HG03457 (cell line): ENCODE measurements at regions not wholly inside any gene's neighbourhood (a gene's known extent, or its start where the extent isn't known, plus 50 kb on each side); places are given as distances from the start of the nearest gene placed in this dataset.
"Not testable (repeated sequence)": the region's sequence is repeated elsewhere in the genome, so short reads cannot be mapped to it uniquely, and the experiment has no call there.

Source experiments
- ATAC-seq: cut with Tn5 transposase; IDR thresholded peaks from one replicate; pipeline ENCODE4 v1.9.1; 2021; ENCODE audit warnings: moderate number of reproducible peaks; ENCODE audit not compliant: unreplicated experiment

DNA sequence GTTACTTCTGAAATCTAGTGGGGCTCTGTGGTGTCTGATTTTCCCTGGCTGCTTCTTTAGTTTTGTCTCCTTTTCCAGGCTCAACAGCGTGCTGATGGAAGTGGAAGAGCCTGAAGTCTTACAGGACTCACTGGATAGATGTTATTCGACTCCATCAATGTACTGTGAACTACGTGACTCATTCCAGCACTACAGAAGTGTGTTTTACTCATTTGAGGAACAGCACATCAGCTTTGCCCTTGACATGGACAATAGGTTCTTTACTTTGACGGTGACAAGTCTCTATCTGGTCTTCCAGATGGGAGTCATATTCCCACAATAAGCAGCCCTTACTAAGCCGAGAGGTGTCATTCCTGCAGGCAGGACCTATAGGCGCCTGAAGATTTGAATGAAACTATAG, 51.1 kb downstream of the NBPF8 start:
- ATAC-seq, result not testable (repeated sequence)

GRCh38 chr1:120477663-120478062, 62.8 kb downstream of the NBPF8 start:
- ATAC-seq, result not testable (repeated sequence)

DNA sequence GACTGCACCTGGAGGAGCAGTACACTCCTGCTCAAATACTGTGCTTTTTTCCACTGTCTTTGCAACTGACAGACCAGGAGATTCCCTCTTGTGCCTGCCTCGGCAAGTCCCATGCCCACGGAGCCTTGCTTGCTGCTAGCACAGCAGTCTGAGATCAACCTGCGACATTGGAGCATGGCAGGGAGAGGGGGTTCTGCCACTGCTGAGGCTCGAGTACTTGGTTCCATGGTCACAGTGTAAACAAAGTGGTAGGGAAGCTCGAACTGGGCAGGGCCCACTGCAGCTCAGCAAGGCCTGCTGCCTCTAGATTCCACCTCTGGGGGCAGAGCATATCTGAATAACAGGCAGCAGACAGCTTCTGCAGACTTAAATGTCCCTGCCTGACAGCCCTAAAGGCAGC, 63.6 kb downstream of the NBPF8 start:
- not testable (repeated sequence) for ATAC-seq

- ATAC-seq, result not testable (repeated sequence)
These were observed 72.7 kb downstream of the NBPF8 start for GRCh38 chr1:120487542-120487941.

DNA sequence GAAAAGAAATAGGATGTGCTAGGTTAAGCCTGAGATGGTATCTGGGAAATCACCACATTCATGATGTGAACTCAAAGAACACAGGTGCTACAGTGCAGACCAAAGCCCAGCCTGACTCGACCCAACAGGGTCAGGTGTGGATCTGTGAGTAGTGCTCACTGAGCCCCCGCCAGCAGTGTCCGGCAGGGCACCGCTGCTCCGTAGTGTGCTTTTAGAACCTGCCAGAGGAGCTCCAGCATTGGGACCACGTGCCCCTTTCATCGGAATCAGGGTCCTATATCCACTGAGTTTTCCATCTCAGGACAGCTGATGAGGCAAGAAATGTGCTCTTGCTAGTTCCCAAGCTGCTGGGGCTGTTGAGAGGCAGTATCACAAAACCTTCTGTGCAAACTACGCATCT, 74.4 kb downstream of the NBPF8 start:
- not testable (repeated sequence) for ATAC-seq

GRCh38 chr1:120497145-120497544, 82.3 kb downstream of the NBPF8 start:
- ATAC-seq, result not testable (repeated sequence)

DNA sequence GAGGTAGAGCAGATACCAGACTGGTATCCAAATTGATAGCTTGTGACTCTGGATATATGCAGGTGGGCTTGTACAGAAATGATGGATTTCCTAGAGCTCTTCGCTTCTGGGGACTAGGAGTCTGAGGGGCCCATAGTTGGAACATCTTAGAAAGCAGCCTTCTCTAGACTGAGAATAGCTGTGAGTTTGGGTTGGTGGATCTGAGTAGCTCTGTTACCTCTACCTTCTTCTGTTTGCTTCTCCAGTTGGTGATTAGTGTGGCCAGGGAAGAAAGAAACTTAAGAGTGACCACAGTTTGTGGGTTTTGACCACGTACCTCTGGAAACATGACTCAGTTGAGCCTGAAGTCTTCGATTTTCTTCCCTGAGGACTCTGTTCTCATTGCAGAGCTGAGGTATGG, 88.4 kb downstream of the NBPF8 start:
- ATAC-seq, result not testable (repeated sequence)

- ATAC-seq, result not testable (repeated sequence)
These were observed 91.5 kb downstream of the NBPF8 start for GRCh38 chr1:120506352-120506751.

- ATAC-seq, result not testable (repeated sequence)
These were observed 93.5 kb downstream of the NBPF8 start for GRCh38 chr1:120508351-120508750.

DNA sequence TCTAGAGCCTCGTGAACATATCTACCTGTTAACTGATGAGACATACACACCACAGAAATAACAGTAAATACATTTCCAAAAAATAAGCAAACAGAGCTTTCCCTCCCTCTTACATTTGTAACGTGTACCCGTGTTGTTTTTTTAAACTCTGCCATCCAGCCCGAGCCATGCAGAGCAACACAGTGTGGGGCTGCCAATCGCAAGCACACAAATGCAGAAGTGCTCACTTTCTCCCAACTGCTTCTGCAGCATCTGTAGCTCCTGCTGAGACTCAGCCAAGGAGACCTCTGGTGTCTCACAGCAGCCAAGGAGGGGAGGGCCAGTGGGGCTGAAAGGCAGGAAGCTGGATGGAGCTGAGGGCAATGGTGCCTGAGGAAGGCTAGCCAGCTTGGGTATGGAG, 94.4 kb downstream of the NBPF8 start:
- not testable (repeated sequence) for ATAC-seq

DNA sequence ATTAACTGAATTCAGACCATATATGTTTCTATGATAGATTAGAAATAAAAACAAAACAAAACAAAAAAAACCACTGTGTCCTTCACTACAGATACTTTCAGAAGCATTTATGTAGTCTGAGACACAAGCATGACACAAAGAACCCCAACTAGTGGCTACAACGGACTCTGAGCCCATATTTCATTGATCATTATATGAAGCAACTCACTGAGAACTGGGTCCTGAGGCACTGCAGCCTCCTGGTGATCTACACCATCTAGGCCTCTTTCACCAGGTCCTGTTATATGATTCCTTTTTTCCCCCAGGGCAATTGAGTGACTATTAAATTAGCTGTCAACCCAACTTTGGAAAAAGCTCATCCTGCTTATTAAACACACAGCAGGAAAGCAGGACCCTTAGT, 98.3 kb downstream of the NBPF8 start:
- ATAC-seq, result not testable (repeated sequence)

GRCh38 chr1:120513531-120513930, 98.7 kb downstream of the NBPF8 start:
- ATAC-seq, result not testable (repeated sequence)

DNA sequence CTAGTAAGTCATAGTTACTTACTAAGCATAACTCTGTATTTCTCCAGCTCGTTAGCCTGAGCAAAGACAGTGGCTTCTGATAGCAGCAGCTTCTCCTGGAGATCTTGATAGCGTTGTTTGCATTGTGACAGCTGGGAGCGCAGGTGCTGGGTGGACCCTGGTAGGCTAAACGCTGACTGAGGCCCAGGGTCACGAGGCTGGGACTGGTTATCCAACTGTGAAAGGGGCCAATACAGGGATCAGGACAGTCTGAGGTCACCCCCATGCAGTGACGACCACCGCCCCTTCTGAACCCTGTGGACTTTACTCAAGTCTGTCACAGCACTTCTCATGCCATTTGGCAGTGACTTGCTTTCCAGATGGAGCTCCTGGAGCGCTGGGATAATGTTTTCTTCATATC, 104.4 kb downstream of the NBPF8 start:
- ATAC-seq, result not testable (repeated sequence)

DNA sequence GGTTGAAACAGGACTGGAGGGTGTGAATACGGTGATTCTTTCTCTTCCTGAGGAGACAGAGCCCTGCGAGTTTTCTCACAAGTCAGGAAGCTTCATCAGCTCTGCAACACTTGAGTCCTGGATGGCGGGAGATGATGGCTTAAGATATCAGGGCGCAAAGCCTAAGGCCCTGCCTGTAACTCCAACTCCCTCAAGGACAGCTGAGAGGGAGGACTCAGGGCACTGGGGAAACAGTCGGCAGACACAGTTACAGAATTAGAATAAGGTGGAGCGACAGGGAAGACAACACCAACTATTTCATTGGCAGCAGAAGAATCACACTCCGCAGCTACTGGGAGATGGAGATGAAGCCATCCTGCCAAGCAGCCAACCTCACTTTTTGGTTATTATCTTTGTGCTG, 109.6 kb downstream of the NBPF8 start:
- ATAC-seq, result not testable (repeated sequence)

- not testable (repeated sequence) for ATAC-seq
These were observed 110.6 kb downstream of the NBPF8 start for GRCh38 chr1:120525386-120525785.

DNA sequence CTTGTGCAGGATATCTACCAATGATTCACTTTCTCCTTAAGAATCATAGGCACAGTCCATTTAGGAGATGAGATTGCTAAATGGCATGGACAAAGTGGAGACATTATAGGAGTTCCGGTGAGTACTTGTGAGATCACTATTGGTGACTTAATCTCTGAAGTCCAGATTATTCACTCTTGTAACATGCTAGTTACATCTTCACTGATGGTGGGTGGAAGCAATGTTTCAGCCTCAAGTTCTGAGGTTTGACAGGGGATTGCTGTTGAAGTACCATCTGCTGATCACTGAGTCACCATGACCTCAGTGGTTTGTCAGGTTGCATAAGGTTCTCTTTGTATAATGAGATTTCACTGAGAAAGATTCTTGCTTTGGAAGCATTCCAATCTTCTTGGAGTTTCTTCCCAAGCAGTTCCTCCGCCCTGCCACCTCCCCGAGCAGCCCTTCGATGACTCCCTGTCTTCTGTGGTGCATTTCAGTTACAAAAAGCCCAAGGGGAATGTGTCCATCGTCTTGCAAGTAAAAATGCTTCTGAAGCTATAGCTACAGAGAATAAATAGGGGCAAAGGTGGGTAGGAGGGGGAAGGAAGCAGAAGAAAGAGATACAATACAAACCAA, 114.7 kb downstream of the NBPF8 start:
- not testable (repeated sequence) for ATAC-seq

DNA sequence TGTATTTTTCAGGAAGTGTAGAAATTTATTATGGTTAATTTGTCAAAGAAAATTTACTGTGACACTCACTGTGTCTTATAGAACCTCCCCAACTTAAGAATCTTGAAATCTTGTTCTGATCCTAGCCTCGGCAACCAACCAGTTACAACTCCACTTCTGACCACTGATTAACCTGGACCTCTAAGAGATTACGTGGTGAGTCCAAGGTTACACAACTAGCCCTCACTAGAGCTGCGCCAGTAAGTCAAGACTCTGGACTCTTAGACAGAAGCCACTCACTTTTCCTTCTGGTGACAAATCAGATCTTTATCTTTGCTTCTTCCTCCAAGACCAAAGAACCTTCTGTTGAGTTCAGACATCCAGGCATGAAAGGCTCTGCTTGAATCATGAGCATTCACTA, 116.6 kb downstream of the NBPF8 start:
- not testable (repeated sequence) for ATAC-seq

GRCh38 chr1:120534361-120535047, 119.7 kb downstream of the NBPF8 start:
- peak; percentile 74 for ATAC-seq

DNA sequence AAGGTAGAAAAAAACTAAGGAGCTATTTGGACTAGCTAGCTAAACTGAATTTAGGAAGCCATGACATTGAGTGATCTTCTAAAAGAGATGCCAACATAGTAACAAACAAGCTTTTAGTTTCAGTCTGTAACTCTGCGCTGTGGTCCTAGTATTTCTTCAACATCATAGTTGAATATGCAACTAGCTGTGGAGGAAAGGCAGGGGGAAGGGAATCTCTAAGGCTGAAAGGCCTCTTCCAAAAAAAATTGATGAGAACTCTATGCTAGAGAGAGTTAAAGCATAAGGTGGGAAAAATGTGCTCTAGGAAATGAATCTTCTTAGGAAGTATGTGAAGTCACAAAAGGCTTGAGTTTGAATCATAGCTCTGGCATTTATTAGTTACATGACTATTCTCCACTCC, 120.2 kb downstream of the NBPF8 start:
- ATAC-seq, result peak; percentile 71

DNA sequence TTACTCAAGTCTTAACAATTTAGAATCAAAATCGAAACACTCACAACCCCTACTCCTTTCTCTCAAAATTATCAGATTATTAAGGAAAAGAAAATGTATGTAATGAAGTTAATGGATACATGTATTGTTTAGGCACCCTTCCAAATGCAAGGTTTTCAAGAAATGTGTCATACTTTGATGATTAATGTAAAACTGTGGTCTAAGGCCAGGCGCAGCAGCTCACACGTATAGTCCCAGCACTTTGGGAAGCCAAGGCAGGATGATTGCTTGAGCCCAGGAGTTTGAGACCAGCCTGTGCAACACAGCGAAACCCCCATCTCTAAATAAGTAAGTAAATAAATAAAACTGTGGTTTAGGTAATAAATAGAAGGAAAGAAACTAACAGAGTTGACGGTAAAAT, 126.6 kb downstream of the NBPF8 start:
- ATAC-seq, result not testable (repeated sequence)

- not testable (repeated sequence) for ATAC-seq
These were observed 127.5 kb downstream of the NBPF8 start for GRCh38 chr1:120542365-120542764.

DNA sequence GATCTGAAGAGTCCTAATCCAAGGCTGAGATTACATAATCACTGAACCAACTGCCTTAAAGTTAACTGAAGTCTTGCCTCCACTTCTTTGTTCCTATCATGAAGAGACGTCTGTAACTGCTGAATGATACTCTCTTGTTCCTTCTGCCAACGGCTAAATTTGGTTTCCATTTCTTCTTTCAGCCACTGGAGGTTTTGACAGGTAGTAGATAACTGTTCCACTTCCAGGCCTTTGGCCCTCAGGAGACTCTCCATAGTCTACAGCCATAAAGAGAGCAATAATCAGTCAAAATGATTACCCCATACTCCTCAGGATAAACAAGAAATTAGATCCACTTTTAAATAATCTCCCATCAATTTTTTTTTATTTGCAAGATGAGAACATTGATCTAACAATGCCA, 128.1 kb downstream of the NBPF8 start:
- not testable (repeated sequence) for ATAC-seq
